ENCODE measurements at regions not wholly inside any gene's neighbourhood (a gene's known extent, or its start where the extent isn't known, plus 50 kb on each side); places are given as distances from the start of the nearest gene placed in this dataset.

GRCh38 chr17:5841862-5842261 is 228.3 kb upstream of the WSCD1 start:
- Histone ChIP-seq H3K4me1 (ENCODE audit: control insufficient read depth, low read length) (no peaks in the 10 kb centered on the region), H3K4me3 (ENCODE audit: low read length) (no peak overlapping the region), H3K36me3 (ENCODE audit: control insufficient read depth, low read length) (no peaks in the 10 kb centered on the region), H3F3A (ENCODE audit: control insufficient read depth, insufficient read depth) (no peaks in the 10 kb centered on the region), H3K9me2 (replicated peaks; ENCODE audit: control insufficient read depth, low read length) (no peaks in the 10 kb centered on the region), H4K20me1 (ENCODE audit: control insufficient read depth, insufficient read depth, low read depth, low read length) (no peaks in the 10 kb centered on the region), H3K27ac (ENCODE audit: low read depth, low read length) (no peak overlapping the region), H3K27me3 (ENCODE audit: control insufficient read depth, low read length) (no peaks in the 10 kb centered on the region), H3K9me3 (ENCODE audit: control insufficient read depth, insufficient read depth, low read length) (no peaks in the 10 kb centered on the region), H3K79me2 (ENCODE audit: control insufficient read depth, low read length) (no peaks in the 10 kb centered on the region), H3K4me2 (ENCODE audit: low read length) (no peak overlapping the region)
- TF ChIP-seq EZH2phosphoT487 (IDR thresholded peaks at IDR 0.05; ENCODE audit: borderline replicate concordance, low read length), result no peak
- TF ChIP-seq, protein P1, sequence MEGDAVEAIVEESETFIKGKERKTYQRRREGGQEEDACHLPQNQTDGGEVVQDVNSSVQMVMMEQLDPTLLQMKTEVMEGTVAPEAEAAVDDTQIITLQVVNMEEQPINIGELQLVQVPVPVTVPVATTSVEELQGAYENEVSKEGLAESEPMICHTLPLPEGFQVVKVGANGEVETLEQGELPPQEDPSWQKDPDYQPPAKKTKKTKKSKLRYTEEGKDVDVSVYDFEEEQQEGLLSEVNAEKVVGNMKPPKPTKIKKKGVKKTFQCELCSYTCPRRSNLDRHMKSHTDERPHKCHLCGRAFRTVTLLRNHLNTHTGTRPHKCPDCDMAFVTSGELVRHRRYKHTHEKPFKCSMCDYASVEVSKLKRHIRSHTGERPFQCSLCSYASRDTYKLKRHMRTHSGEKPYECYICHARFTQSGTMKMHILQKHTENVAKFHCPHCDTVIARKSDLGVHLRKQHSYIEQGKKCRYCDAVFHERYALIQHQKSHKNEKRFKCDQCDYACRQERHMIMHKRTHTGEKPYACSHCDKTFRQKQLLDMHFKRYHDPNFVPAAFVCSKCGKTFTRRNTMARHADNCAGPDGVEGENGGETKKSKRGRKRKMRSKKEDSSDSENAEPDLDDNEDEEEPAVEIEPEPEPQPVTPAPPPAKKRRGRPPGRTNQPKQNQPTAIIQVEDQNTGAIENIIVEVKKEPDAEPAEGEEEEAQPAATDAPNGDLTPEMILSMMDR (IDR thresholded peaks at IDR 0.05; ENCODE audit: low read depth, low read length, poor library complexity, severe bottlenecking), result no peak

GRCh38 chr17:5843366-5844026 is 226.7 kb upstream of the WSCD1 start:
- Histone ChIP-seq H3K4me2 (ENCODE audit: low read length) (no peak overlapping the region), H3F3A (ENCODE audit: control insufficient read depth, insufficient read depth) (no peaks in the 10 kb centered on the region), H3K9me2 (replicated peaks; ENCODE audit: control insufficient read depth, low read length) (no peaks in the 10 kb centered on the region), H3K27ac (ENCODE audit: low read depth, low read length) (no peak overlapping the region), H3K79me2 (ENCODE audit: control insufficient read depth, low read length) (no peaks in the 10 kb centered on the region), H3K36me3 (ENCODE audit: control insufficient read depth, low read length) (no peaks in the 10 kb centered on the region), H3K4me1 (ENCODE audit: control insufficient read depth, low read length) (no peaks in the 10 kb centered on the region), H4K20me1 (ENCODE audit: control insufficient read depth, insufficient read depth, low read depth, low read length) (no peaks in the 10 kb centered on the region), H3K4me3 (ENCODE audit: low read length) (no peak overlapping the region), H3K9me3 (ENCODE audit: control insufficient read depth, insufficient read depth, low read length) (no peaks in the 10 kb centered on the region), H3K27me3 (ENCODE audit: control insufficient read depth, low read length) (no peaks in the 10 kb centered on the region)
- TF ChIP-seq, protein P1 (IDR thresholded peaks at IDR 0.05; ENCODE audit: low read depth, low read length, poor library complexity, severe bottlenecking), result no peak
- no peak for TF ChIP-seq EZH2phosphoT487 (IDR thresholded peaks at IDR 0.05; ENCODE audit: borderline replicate concordance, low read length)

DNA sequence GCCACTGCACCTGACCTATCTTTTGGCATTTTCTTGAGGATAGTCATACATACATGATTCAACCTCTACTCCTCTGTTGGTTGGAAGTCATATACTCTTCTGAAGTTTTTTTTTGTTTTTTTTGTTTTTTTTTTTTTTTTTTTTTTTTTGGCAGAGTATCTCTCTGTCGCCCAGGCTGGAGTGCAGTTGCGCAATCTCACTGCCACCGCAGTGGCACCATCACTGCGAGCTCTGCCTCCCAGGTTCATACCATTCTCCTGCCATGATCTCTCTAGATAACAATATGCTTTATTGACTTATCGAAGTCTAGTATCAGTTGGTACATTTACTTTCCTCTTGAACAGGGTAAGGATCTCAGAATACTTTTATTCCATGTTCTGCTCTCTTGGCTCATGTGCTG is 224.2 kb upstream of the WSCD1 start:
- H4K20me1 ChIP-seq (ENCODE audit: control insufficient read depth, insufficient read depth, low read depth, low read length), result no peaks in the 10 kb centered on the region
- no peaks in the 10 kb centered on the region for H3K4me1 ChIP-seq (ENCODE audit: control insufficient read depth, low read length)
- no peaks in the 10 kb centered on the region for H3K79me2 ChIP-seq (ENCODE audit: control insufficient read depth, low read length)
- no peaks in the 10 kb centered on the region for H3K27me3 ChIP-seq (ENCODE audit: control insufficient read depth, low read length)
- H3K36me3 ChIP-seq (ENCODE audit: control insufficient read depth, low read length), result no peaks in the 10 kb centered on the region
- H3F3A ChIP-seq (ENCODE audit: control insufficient read depth, insufficient read depth), result no peaks in the 10 kb centered on the region
- H3K9me2 ChIP-seq (replicated peaks; ENCODE audit: control insufficient read depth, low read length), result no peaks in the 10 kb centered on the region
- no peaks in the 10 kb centered on the region for H3K9me3 ChIP-seq (ENCODE audit: control insufficient read depth, insufficient read depth, low read length)
- H3K27ac ChIP-seq (ENCODE audit: low read depth, low read length), result no peak overlapping the region
- no peak overlapping the region for H3K4me2 ChIP-seq (ENCODE audit: low read length)
- no peak for TF ChIP-seq EZH2phosphoT487 (IDR thresholded peaks at IDR 0.05; ENCODE audit: borderline replicate concordance, low read length)
- TF ChIP-seq, protein P1 (IDR thresholded peaks at IDR 0.05; ENCODE audit: low read depth, low read length, poor library complexity, severe bottlenecking), result no peak
- H3K4me3 ChIP-seq (ENCODE audit: low read length), result no peak overlapping the region
